HEK293T (cell line): ENCODE measurements at regions not wholly inside any gene's neighbourhood (a gene's known extent, or its start where the extent isn't known, plus 50 kb on each side); places are given as distances from the start of the nearest gene placed in this dataset.

ENCODE experiments used
- CTCF ChIA-PET: fragments of 350-600 bp; formaldehyde crosslinking; extraction: SDS; loops from one replicate; lab custom pipeline; 2021; ENCODE audit warnings: antibody characterized with exemption, inconsistent platforms; lab: Yijun Ruan, JAX
- POLR2A ChIA-PET: fragments of 350-600 bp; formaldehyde crosslinking; extraction: SDS; loops from one replicate; lab custom pipeline; 2020; ENCODE audit warnings: antibody characterized with exemption, inconsistent platforms; lab: Yijun Ruan, JAX
- DNase-seq: peaks from one replicate; pipeline ENCODE4 v3.0.0; 2012; ENCODE audit warnings: mixed read lengths; ENCODE audit errors: extremely low spot score
- ARNT ChIP-seq: fragments of 450-650 bp; IDR thresholded peaks from 2 replicates; pipeline ENCODE4 v1.6.1; 2017; ENCODE audit warnings: mild to moderate bottlenecking
- BHLHE40 ChIP-seq: fragments of 450-650 bp; IDR thresholded peaks from 2 replicates; pipeline ENCODE4 v1.6.1; 2016; ENCODE audit warnings: mild to moderate bottlenecking, moderate library complexity, borderline replicate concordance
- CTBP1 ChIP-seq: fragments of 450-650 bp; IDR thresholded peaks from 2 replicates; pipeline ENCODE4 v1.6.1; 2016; ENCODE audit warnings: borderline replicate concordance
- ELF4 ChIP-seq: fragments of 450-650 bp; IDR thresholded peaks from 2 replicates; pipeline ENCODE4 v1.6.1; 2017; ENCODE audit warnings: antibody characterized with exemption
- FOXA1 ChIP-seq: fragments of 450-650 bp; IDR thresholded peaks from 2 replicates; pipeline ENCODE4 v1.6.1; 2016; ENCODE audit warnings: mild to moderate bottlenecking
- FOXK2 ChIP-seq: fragments of 450-650 bp; IDR thresholded peaks from 2 replicates; pipeline ENCODE4 v1.6.1; 2016; ENCODE audit warnings: mild to moderate bottlenecking
- FOXM1 ChIP-seq: fragments of 450-650 bp; IDR thresholded peaks from 2 replicates; pipeline ENCODE4 v1.6.1; 2017; ENCODE audit warnings: mild to moderate bottlenecking, borderline replicate concordance
- HDGF ChIP-seq: fragments of 450-650 bp; IDR thresholded peaks from 2 replicates; pipeline ENCODE4 v1.6.1; 2017; ENCODE audit warnings: antibody characterized with exemption, borderline replicate concordance
- L3MBTL2 ChIP-seq: fragments of 450-650 bp; conservative IDR thresholded peaks from 2 replicates; pipeline ENCODE4 v1.6.1; 2016; ENCODE audit warnings: mild to moderate bottlenecking
- LEF1 ChIP-seq: fragments of 450-650 bp; IDR thresholded peaks from 2 replicates; pipeline ENCODE4 v1.6.1; 2017; ENCODE audit warnings: mild to moderate bottlenecking, borderline replicate concordance
- NFRKB ChIP-seq: fragments of 450-650 bp; IDR thresholded peaks from 2 replicates; pipeline ENCODE4 v1.6.1; 2016; ENCODE audit warnings: mild to moderate bottlenecking, moderate library complexity
- SP1 ChIP-seq: fragments of 450-650 bp; IDR thresholded peaks from 2 replicates; pipeline ENCODE4 v1.6.1; 2017
- SUZ12 ChIP-seq: fragments of 450-650 bp; IDR thresholded peaks from 2 replicates; pipeline ENCODE4 v1.6.1; 2016; ENCODE audit warnings: mild to moderate bottlenecking
- TARDBP ChIP-seq: fragments of 450-650 bp; IDR thresholded peaks from 2 replicates; pipeline ENCODE4 v1.6.1; 2016
- ZNF384 ChIP-seq: fragments of 450-650 bp; IDR thresholded peaks from 2 replicates; pipeline ENCODE4 v1.6.1; 2016
- TF ChIP-seq, protein P1 (sequence below): fragments of 450-650 bp; IDR thresholded peaks from 2 replicates; pipeline ENCODE4 v1.6.1; 2016

DNA sequence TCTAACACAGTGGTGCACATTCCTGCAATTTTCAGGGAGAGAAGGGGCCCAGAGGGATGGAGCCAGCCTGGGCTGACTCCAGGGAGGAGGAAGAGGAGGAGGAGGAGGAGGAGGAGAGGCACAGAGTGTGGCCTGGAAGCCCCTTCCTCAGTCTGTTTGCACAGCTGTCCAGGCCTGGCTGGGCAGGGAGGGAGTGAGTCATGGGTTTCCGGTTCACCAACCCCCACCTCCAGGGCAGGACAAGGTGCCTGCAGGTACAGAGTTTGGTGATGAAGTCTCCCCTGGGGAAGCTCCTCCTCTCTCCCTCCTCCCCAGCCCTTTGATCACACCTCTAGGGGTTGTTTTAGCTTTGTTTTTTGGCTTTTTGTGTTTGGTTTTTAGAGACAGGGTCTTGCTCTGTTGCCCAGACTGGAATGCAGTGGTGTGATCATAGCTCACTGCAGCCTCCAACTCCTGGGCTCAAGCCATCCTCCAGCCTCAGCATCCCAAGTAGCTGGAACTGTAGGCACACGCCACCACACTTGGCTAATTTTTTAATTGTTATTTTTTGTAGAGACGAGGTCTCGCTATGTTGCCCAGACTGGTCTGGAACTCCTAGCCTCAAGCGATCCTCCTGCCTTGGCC lies 77.5 kb upstream of the CUX1 start:
- CTCF ChIA-PET: interaction anchor here (0.7 kb wide), 2 partner anchors 15 to 166 kb away, joined by 3 to 5 read pairs; no protein-coding TSS in a partner anchor
- POLR2A ChIA-PET: interaction anchor here (1.5 kb wide), 1 partner anchor 11 kb away, joined by 5 read pairs; no protein-coding TSS in a partner anchor
- TF ChIP-seq FOXA1 (no peak), FOXK2 (no peak), FOXM1 (no peak), LEF1 (no peak), BHLHE40 (no peak), SUZ12 (no peak), ELF4 (no peak), ZNF384 (no peak)
- DNase-seq: no peak

DNA sequence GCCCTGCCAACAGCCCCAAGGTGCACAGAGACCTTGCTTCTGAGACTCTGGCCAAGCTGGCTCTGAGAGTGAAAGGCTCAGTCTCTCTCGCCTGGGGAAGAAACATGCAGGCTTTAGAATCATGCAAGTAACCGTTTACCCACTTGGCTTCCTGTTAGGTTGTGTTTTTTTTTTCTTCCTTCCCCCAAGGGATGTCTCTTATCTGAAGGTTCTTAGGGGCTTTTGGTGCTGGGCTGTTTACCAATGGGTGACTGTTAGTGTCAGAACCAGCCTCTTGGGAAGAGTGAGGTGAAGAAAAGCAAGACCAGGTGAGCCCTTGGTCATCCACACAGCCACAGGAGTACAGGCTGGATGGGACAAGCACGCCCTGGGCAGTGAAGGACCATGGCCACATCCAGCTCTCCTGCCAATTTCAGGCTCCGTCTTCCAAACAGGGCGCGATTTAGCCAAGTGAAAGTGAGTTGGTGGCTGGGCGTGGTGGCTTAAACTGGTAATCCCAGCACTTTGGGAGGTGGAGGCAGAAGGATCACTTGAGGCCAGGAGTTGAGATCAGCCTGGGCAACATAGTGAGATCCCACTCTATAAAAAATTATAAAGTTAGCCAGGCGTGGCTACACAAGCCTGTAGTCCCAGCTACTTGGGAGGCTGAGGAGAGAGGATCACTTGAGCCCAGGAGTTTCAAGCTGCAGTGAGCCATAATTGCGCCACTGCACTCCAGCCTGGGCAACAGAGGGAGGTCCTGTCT lies 76.3 kb upstream of the CUX1 start:
- DNase-seq: no peak
- POLR2A ChIA-PET: no interaction called here
- CTCF ChIA-PET: no interaction called here
- TF ChIP-seq ARNT (no peak), SUZ12 (no peak), ZNF384 (no peak), SP1 (no peak), HDGF (no peak), LEF1 (no peak), ELF4 (no peak), FOXK2 (no peak), BHLHE40 (no peak), L3MBTL2 (no peak), FOXA1 (no peak), TARDBP (no peak), CTBP1 (no peak)
- TF ChIP-seq, protein P1, sequence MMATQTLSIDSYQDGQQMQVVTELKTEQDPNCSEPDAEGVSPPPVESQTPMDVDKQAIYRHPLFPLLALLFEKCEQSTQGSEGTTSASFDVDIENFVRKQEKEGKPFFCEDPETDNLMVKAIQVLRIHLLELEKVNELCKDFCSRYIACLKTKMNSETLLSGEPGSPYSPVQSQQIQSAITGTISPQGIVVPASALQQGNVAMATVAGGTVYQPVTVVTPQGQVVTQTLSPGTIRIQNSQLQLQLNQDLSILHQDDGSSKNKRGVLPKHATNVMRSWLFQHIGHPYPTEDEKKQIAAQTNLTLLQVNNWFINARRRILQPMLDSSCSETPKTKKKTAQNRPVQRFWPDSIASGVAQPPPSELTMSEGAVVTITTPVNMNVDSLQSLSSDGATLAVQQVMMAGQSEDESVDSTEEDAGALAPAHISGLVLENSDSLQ: no peak

DNA sequence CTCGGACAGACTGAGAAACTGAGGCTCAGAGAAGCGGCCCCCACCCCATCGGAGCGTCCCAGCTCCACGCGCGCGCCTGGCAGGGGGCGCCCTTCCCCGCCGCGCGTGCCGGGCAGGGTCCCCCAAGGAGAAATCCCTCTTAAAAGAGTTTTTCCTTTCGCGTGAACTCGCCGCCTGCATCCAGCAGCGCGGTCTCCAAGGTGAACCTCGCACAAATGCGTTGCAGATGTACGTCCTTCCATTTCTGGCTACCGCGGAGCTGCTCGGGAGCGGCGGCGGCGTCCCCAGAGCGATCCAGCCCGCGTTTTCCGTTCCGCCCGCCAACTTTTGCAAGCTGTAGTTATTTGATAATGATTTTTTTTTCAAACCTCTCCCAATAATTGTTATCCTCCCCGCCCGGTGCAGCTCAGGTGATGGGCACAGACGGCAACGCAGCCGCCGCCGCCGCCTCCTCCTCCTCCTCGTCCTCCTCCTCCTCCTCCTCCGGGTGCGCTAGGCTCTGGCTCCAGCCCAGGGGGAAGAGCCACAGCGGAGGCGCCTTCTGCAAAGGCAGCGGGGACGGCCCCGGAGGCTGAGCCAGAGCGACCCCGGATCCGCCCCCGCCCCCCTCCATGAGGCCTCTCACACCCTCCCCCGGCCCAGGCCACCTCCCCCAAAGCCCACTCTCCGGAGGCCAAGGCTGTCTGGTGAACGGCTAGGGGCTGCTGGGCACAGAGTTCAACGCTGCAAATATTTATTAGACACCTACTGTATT lies 74.0 kb upstream of the CUX1 start:
- CTCF ChIA-PET: interaction anchor here (0.6 to 1.3 kb wide), 8 partner anchors 10 to 1115 kb away, joined by 3 to 6 read pairs (median 4); no protein-coding TSS in a partner anchor
- DNase-seq: peak; percentile 73
- POLR2A ChIA-PET: interaction anchor here (0.8 to 1.9 kb wide), 4 partner anchors 10 to 71 kb away, joined by 3 to 6 read pairs (median 4); no protein-coding TSS in a partner anchor
- no peak for TF ChIP-seq CTBP1

DNA sequence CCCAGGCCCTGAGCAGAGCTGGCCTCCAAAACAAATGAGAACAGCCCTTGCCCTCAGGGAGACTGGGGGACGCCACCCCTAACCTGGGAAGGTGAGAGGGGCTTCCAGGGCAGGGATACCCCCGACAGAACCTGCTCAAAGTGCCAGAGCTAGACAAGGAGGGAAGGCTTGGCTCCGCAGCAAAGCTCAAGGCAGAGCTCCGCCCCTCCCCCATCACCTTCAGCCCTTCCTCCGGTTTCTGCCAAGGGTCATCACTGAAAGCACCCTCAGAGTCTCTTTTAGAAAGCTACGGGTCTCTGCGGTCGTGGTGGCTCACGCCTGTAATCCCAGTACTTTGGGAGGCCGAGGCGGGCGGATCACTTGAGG lies 73.4 kb upstream of the CUX1 start:
- no peak for DNase-seq
- ChIA-PET CTCF (interaction anchor here (0.7 to 1.3 kb wide), 6 partner anchors 15 to 1115 kb away, joined by 3 to 6 read pairs (median 4); no protein-coding TSS in a partner anchor), POLR2A (interaction anchor here (0.8 to 1.9 kb wide), 5 partner anchors 10 to 82 kb away, joined by 3 to 6 read pairs (median 3); no protein-coding TSS in a partner anchor)
- TF ChIP-seq ARNT (no peak), HDGF (no peak), ZNF384 (no peak), CTBP1 (no peak), NFRKB (no peak), LEF1 (no peak), FOXK2 (no peak), SUZ12 (no peak)
- TF ChIP-seq, protein P1: no peak

DNA sequence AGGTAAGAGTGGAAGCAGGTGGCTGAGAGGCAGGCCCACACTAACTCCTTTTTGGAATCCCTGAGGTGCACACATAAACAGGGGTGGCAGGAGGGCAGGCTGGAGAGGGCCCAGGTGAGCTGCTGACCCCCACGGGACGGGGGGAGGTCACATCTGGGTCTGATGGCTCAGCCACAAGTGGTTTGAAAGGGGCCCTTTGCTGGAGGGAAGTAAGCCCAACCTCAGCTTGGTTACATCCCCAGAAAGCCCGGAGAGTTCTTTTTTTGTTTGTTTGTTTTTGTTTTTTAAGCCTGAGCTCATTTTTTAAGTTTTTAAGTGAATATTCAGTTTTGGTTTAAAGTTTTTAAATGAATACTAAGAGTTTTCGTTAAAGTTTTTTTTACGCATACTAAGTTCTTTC lies 72.8 kb upstream of the CUX1 start:
- CTCF ChIA-PET: interaction anchor here (0.7 to 1.2 kb wide), 3 partner anchors 25 to 1116 kb away, joined by 4 read pairs; no protein-coding TSS in a partner anchor
- POLR2A ChIA-PET: interaction anchor here (0.6 to 1.3 kb wide), 3 partner anchors 9 to 82 kb away, joined by 3 to 4 read pairs (median 3); no protein-coding TSS in a partner anchor
- DNase-seq: no peak
- TF ChIP-seq FOXK2 (no peak), ARNT (no peak), TARDBP (no peak), L3MBTL2 (no peak), LEF1 (no peak), BHLHE40 (no peak), HDGF (no peak), SP1 (no peak), FOXM1 (no peak), ELF4 (no peak), NFRKB (no peak), FOXA1 (no peak), SUZ12 (no peak), CTBP1 (no peak), ZNF384 (no peak)
- TF ChIP-seq, protein P1: no peak
